Pancreas (tissue), 10 donors: ENCODE measurements at regions not wholly inside any gene's neighbourhood (a gene's known extent, or its start where the extent isn't known, plus 50 kb on each side); places are given as distances from the start of the nearest gene placed in this dataset.

Experiments used
- ATAC-seq, 4 donors: fragments of 200-7000 bp; cut with Tn5 transposase; one replicate each; pipeline versions ENCODE4 v1.8.0 to v1.9.1; 2020; ENCODE audit warnings: mild to moderate bottlenecking in 4 of 4, moderate library complexity in 4 of 4
- DNase-seq, 6 donors: peaks; one replicate each; pipeline ENCODE4 v3.0.0-alpha.2; 2020
- FAIRE-seq: peaks from 2 replicates; lab custom pipeline; 2012; peaks lifted over from hg19 to GRCh38; lab: Jason Lieb, UNC
- H3K27ac ChIP-seq, 4 donors: fragments of 200-600 bp; sonication (generic); 1 replicate in 3 of 4; 2 replicates in 1 of 4; pipeline versions ENCODE4 v1.5.0 to v1.8.0; 2020
- H3K27me3 ChIP-seq, 4 donors: fragments of 200-600 bp; one replicate each; pipeline ENCODE4 v1.8.0; 2021
- H3K36me3 ChIP-seq, 3 donors: fragments of 200-600 bp; sonication (generic) in 1 of 3; one replicate each; pipeline versions ENCODE4 v1.5.0 to v1.8.0; 2020 to 2021
- H3K4me1 ChIP-seq, 3 donors: fragments of 200-600 bp; one replicate each; pipeline ENCODE4 v1.8.0; 2021
- H3K4me3 ChIP-seq, 4 donors: fragments of 200-600 bp; sonication (generic) in 2 of 4; one replicate each; pipeline versions ENCODE4 v1.5.0 to v1.8.0; 2020 to 2021
- H3K9me3 ChIP-seq, 4 donors: fragments of 200-600 bp; one replicate each; pipeline ENCODE4 v1.8.0; 2021
- WGBS, 2 donors: extraction: QIAGEN DNeasy Blood & Tissue Kit; methylation state at CpG; one replicate each; pipeline ENCODE4 v1.1.7; 2013; 5-methylcytosine and 5-hydroxymethylcytosine counted together
- intact Hi-C, 3 donors: fragments of 100-400 bp; cut with DNase I; formaldehyde crosslinking; loops; one replicate each; pipeline versions ENCODE4 v1.11.1 to v1.14.2; 2022
- TF ChIP-seq, protein P1 (sequence below), 4 donors: fragments of 200-600 bp; sonication (generic) in 3 of 4; IDR thresholded peaks; one replicate each; pipeline versions ENCODE4 v1.5.0 to v1.8.0; 2021; ENCODE audit warnings: antibody characterized with exemption in 4 of 4
- donor health status: healthy with polysubstance abuse.
- donor health status: DM: no; HTN: no; CAD: no; lungs with moderate emphysema.
- donor health status: DM: no; HTN: no; CAD: no.
- donor health status: control.
- donor health status: control.
- donor health status: Bipolar disorder and iron deficiency.
- donor health status: DM: yes; HTN: yes; CAD: no.
- donor health status: DM: no; HTN: no; CAD: no.
- donor health status: DM: no; HTN: no; CAD: no.
- donor health status: DM: yes; HTN: yes; CAD: no.

- 81 to 100% methylated on average over 1 of the region's 1 CpG for WGBS, 2 donors
- no peak for DNase-seq
- Histone ChIP-seq H3K27ac (no peak overlapping the region), H3K4me3 (no peak overlapping the region), H3K36me3 (no peaks in the 10 kb centered on the region), H3K9me3 (no peaks in the 10 kb centered on the region), H3K27me3 (no peaks in the 10 kb centered on the region), H3K4me1 (no peaks in the 10 kb centered on the region)
- no peak for FAIRE-seq
- TF ChIP-seq, protein P1, sequence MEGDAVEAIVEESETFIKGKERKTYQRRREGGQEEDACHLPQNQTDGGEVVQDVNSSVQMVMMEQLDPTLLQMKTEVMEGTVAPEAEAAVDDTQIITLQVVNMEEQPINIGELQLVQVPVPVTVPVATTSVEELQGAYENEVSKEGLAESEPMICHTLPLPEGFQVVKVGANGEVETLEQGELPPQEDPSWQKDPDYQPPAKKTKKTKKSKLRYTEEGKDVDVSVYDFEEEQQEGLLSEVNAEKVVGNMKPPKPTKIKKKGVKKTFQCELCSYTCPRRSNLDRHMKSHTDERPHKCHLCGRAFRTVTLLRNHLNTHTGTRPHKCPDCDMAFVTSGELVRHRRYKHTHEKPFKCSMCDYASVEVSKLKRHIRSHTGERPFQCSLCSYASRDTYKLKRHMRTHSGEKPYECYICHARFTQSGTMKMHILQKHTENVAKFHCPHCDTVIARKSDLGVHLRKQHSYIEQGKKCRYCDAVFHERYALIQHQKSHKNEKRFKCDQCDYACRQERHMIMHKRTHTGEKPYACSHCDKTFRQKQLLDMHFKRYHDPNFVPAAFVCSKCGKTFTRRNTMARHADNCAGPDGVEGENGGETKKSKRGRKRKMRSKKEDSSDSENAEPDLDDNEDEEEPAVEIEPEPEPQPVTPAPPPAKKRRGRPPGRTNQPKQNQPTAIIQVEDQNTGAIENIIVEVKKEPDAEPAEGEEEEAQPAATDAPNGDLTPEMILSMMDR (IDR thresholded peaks at IDR 0.05), result no peak
- ATAC-seq, result no peak
- intact Hi-C loops, result no loop called here
Measured at GRCh38 chr13:53747825-53748224, 719.2 kb downstream of the OLFM4 start.

- DNase-seq (no peak), FAIRE-seq (no peak), ATAC-seq (no peak)
- WGBS, 2 donors, result 48 to 55% methylated on average over 3 of the region's 3 CpGs
- H3K36me3 ChIP-seq, result no peaks in the 10 kb centered on the region
- H3K27ac ChIP-seq, result no peak overlapping the region
- no peaks in the 10 kb centered on the region for H3K9me3 ChIP-seq
- no peaks in the 10 kb centered on the region for H3K4me1 ChIP-seq
- no peaks in the 10 kb centered on the region for H3K27me3 ChIP-seq
- intact Hi-C loops, result no loop called here
- TF ChIP-seq, protein P1 (IDR thresholded peaks at IDR 0.05), result no peak
- no peak overlapping the region for H3K4me3 ChIP-seq
Measured at GRCh38 chr13:53749306-53749705, 720.7 kb downstream of the OLFM4 start.

DNA sequence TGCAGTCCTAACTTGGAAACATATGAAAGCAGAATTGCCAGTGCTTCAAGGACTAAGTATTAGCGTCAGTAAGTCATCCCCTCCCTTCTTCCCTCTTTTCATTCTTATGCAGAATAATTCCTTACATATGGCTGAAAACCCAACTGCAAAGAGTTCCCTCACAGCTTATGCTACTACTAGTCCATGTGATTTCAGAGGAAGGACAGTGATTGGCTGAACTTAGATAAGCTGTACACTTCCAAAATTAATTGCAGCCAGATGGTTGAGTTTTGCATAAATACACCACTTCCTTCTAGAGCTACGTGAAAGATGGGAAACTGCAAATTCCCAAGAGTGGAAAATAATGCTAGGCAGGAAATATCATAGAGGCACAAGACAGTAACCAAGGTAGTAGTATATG lies 730.4 kb downstream of the OLFM4 start:
- WGBS, 2 donors, result 36 to 49% methylated on average over 2 of the region's 2 CpGs
- FAIRE-seq, result no peak
- intact Hi-C loops, result no loop called here
- H3K27ac ChIP-seq, result no peak overlapping the region
- no peak for ATAC-seq
- TF ChIP-seq, protein P1 (IDR thresholded peaks at IDR 0.05), result no peak
- no peaks in the 10 kb centered on the region for H3K36me3 ChIP-seq
- no peak overlapping the region for H3K4me3 ChIP-seq
- H3K27me3 ChIP-seq, result no peaks in the 10 kb centered on the region
- no peaks in the 10 kb centered on the region for H3K4me1 ChIP-seq
- no peaks in the 10 kb centered on the region for H3K9me3 ChIP-seq
- no peak for DNase-seq

DNA sequence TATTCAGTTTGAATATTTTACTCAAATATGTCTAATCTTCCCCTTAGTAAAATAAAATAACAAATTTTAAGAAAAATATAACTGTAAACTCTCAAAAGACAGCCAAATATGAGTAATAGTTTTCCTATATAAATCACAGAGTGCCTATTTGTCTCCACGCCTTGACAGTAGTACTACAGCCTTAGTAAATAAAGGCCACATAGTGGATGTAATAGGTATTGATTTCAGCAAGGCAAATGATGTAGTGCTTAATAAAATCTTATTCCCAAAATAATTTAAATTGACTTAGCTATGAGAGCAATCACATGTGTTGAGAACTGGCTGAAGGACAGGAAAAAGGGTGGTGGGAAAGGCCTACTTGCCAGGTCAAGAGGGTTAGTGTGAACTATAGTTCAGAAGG lies 747.2 kb downstream of the OLFM4 start:
- FAIRE-seq, result no peak
- no peaks in the 10 kb centered on the region for H3K36me3 ChIP-seq
- no peak for DNase-seq
- H3K4me1 ChIP-seq, result no peaks in the 10 kb centered on the region
- peaks cover 0 to 12% (median 0%) of the 10 kb centered on the region in 4 donors for H3K27me3 ChIP-seq
- intact Hi-C loops, result no loop called here
- H3K4me3 ChIP-seq, result no peak overlapping the region
- TF ChIP-seq, protein P1 (IDR thresholded peaks at IDR 0.05), result no peak
- no peak overlapping the region for H3K27ac ChIP-seq
- ATAC-seq, result no peak
- WGBS, 2 donors, result 67 to 86% methylated on average over 1 of the region's 1 CpG
- peaks cover 0 to 3% (median 0%) of the 10 kb centered on the region in 4 donors for H3K9me3 ChIP-seq

DNA sequence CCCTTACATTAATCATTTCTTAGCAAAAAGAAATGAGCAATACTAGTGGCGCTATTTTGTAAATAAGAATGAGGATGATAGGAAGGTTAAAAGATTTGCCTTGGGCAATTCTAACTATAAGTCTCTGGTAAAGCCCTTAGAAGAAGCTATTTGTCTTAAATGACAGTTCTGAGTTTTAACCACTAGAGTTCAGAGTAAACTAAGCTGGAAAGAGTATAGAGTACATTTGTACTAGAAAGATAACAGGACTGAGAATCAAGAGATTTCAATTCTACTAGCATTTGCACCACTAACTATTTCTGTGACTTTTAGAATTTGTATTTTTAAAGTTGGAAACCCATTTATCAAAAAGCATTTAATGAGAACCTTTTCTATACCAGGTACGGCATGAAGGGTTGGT lies 750.3 kb downstream of the OLFM4 start:
- intact Hi-C loops, result no loop called here
- 58 to 68% methylated on average over 2 of the region's 2 CpGs for WGBS, 2 donors
- H3K4me3 ChIP-seq, result no peak overlapping the region
- ATAC-seq (no peak), FAIRE-seq (no peak), DNase-seq (no peak)
- peaks cover 0 to 12% (median 0%) of the 10 kb centered on the region in 4 donors for H3K27me3 ChIP-seq
- no peaks in the 10 kb centered on the region for H3K36me3 ChIP-seq
- peaks cover 0 to 3% (median 0%) of the 10 kb centered on the region in 4 donors for H3K9me3 ChIP-seq
- no peak overlapping the region for H3K27ac ChIP-seq
- H3K4me1 ChIP-seq, result peaks cover 0 to 4% (median 0%) of the 10 kb centered on the region in 3 donors
- TF ChIP-seq, protein P1 (IDR thresholded peaks at IDR 0.05), result no peak
